T-helper 1 cell treated with Interleukin-12 subunit alpha and Interleukin-12 subunit beta and Interleukin-4 antibody, amounts not matched to agents 30 ng/mL and 1 ng/mL, for 36 hours (primary cell): ENCODE measurements at regions not wholly inside any gene's neighbourhood (a gene's known extent, or its start where the extent isn't known, plus 50 kb on each side); places are given as distances from the start of the nearest gene placed in this dataset.

ENCODE experiments used
- intact Hi-C: fragments of 100-400 bp; cut with micrococcal nuclease; formaldehyde crosslinking; loops from one replicate; pipeline ENCODE4 v1.15.1; 2024

DNA sequence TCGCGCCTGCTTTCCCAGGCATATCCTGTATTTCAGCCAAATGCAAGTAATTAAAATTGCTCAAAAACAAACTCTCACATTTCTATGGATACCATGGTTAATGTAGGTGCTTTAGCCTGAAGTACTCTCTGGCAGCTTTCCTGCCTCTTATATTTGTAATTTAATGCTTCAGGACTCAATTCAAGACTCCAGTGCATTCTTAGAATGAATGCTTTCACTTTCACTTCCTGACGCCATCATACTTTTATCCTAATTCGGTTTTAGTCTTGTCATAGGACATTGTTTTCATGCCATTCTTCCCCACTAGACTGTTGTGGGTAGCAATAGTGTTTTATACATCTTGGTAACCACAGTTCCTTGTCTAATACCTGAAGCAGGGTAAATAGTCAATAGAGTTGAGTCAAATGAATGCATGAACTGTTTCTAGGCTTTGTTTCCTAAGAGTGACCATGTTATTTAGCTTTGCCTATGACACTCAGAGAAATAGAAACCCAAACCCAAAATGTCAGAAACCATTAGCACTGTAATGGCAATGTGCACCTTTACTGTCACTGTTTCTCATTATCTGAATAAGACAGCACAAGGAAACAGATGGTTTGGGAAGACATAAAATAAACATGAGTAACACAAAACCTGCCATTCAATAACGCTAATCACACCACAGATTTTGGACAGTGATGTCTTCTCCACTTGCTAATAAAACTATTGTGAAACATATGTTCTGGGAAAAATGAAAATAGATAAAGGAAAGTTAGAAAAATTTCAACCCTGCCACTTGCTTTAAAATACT is 705.5 kb downstream of the CDH11 start:
- intact Hi-C loops, result no loop called here

DNA sequence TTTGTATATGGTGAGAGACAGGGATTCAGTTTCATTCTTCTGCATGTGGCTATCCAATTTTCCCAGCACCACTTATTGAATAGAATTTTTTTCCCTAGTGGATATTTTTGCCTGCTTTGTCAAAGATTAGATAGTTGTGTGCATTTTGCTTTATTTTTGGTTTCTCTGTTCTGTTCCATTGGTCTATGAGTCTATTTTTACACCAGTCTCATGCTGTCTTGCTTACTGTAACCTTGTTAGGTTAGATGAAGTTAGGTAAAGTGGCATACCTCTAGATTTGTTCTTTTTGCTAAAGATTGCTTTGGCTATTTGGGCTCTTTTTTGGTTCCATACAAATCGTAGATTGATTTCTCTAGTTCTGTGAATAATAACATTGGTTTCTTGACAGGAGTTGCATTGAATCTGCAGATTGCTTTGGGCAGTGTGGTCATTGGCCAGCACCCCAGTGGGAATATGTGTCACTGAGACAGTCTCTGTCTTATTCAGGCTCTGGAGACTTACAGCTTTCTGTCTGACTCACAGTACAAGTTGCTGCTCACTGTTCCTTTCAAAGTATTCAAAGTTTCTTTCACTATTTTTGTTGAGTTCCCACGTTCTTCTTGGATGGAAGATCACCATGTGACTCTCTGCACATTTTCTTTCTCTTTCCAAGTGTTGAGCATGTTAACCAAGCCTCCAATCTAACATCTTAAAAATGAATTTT is 709.1 kb downstream of the CDH11 start:
- intact Hi-C loops, result no loop called here

GRCh38 chr16:64410306-64410705 is 711.6 kb downstream of the CDH11 start:
- intact Hi-C loops, result no loop called here

- intact Hi-C loops, result no loop called here
Measured at GRCh38 chr16:64409783-64410210, 712.1 kb downstream of the CDH11 start.

GRCh38 chr16:64408699-64409098 is 713.2 kb downstream of the CDH11 start:
- intact Hi-C loops, result no loop called here

- intact Hi-C loops, result no loop called here
Measured at GRCh38 chr16:64406770-64407181, 715.1 kb downstream of the CDH11 start.

GRCh38 chr16:64403352-64403751 is 718.5 kb downstream of the CDH11 start:
- intact Hi-C loops, result no loop called here

DNA sequence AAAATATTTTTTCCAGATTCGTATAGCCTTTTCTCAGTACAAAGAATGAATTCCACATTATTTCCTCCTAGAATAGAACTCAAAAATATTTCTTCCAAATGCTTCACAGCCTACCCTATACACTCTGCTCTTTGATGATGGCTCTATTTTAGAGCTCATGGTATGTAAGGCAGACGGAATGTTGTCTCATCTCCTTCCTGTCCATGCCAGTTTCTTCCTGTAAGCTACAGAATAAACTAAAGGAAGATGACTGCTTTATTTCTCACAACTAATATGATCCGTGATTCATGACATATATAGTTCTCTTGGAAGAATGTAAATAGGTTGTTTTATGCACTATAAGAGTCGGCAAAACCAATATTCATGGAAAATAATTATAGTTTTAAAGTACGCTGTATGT is 723.1 kb downstream of the CDH11 start:
- intact Hi-C loops, result no loop called here

GRCh38 chr16:64397945-64398508 is 723.8 kb downstream of the CDH11 start:
- intact Hi-C loops, result no loop called here

DNA sequence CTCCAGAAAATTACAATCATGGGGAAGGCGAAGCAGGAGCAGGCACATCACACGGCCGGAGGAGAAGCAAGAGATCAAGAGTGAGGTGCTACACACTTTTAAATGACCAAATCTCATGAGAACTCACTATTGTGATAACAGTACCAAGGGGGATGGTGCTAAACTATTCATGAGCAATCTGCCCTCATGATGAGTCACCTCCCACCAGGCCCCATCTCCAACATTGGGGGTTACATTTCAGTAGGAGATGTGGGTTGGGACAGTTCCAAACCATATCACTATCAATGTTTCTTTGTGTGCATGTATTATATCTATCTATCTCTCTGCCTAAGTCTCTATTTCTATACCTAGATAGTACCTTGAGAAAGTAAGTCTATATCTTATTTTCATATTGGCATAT is 724.8 kb downstream of the CDH11 start:
- intact Hi-C loops, result no loop called here

GRCh38 chr16:64394061-64394460 is 727.8 kb downstream of the CDH11 start:
- intact Hi-C loops, result no loop called here

DNA sequence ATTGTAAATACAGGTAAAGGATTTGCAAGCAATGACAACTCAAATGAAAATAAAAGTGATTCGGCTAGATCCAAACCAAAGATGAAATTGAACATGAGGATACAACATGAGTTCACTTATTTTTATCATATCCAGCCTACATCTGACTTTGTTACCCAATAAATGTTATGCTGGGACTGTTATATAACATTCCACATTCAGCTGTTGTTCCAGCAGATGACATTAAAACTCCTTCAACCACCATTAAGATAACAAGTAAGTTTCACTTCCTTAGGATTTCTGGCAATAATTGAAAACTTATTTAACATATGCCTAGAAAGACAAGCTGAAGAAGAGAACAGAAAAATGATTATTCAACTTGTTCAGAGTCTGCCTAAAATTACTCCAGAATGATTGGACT is 729.4 kb downstream of the CDH11 start:
- intact Hi-C loops, result no loop called here

DNA sequence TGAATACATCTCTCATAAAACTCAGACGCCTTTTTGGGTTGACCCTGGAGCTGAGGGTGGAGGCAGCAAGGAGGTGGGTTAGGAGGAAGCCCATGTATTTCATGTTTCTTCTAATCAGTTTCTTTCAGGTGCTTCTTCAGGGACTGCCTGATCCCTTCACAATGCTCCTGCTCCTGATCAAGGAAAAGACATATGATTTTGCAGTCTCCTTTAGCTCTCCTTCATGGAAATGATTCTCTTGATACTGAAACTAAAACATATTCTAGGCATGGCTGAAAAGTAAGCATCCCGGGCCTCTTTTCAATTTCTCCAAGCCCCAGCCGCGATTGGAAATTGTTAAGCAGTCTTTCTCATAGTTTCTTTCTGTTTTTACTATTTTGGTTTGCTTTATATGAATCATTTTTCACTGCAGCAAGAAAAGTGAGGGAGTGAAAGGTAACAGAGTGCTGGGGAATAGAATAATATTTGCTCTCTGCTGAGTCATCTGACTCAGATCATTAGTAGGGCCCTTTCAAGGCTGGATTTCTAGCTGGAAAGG is 730.7 kb downstream of the CDH11 start:
- intact Hi-C loops, result no loop called here

DNA sequence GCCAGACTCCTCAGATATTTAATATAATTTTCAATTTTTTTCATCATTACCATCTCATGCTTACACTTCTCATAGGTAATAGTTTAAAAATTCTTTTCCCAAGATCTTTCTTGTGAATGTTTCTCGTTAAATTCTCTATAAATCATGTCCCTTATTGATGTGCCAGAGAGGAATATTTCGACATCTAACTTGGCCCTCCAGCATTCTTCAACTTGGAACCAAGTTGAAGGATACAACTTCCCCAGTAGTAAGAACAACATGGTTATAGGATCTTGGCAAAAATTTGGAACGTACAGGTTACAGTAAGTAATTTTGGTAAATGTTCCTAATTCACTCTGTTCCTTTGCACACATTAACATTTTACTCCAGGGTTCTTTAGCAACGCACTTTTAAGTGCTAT is 731.8 kb downstream of the CDH11 start:
- intact Hi-C loops, result no loop called here

DNA sequence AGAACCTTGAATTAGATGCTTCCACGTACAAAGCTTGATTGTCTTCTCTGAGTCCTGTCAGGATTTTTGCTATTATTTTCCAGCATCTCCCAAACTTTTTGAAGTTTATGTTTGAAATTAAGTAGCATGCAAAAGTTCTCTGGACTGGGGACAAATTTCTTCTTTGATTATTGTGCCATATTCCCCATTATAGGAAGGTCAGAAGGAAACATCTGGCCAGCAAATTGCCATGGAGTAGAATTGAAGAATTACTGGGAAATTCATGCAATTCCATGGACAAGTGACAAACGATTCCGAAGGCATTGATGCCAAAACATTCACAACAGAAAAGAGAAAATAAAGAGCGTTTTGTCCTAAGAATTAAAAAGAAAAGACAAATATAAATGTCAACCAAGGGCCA is 737.2 kb downstream of the CDH11 start:
- intact Hi-C loops, result no loop called here

DNA sequence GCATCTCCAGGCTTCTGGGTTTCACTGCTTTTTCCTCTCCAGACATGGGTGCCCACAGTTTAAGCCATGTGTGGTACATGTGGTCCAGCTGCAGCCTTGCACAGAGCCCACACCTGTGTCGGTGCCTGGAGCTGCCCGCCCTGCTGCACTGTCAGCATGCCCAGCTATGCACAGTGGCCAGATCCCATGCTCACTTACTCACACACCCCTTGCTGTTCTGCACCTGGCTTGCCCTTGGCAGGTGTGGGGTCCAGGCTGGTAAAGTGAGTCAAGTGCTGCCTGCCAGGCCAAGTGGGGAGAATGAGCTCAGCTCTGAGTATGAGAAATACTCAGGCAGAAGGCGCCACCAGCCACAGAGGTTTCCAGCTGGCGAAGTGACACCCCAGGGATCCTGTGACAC is 739.9 kb downstream of the CDH11 start:
- intact Hi-C loops, result no loop called here

DNA sequence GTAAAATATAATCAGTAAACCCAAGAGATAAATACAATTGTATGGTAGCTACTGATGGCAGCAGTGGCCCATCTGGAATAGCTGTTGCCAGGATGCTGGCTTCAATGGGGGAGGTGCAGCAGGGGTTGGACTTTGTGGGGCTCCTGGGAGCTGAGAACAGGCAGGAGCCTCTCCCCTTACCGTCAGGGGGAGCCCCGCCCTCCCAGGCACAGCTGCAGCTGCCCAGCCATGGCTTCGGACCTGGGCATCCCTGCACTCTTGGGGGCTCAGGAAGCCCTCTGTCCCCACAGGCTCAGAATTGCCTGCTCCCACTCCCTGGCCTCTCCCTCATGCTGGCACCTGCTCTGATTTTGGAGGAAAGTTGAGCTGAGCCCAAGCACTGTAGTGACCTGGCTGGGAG is 741.1 kb downstream of the CDH11 start:
- intact Hi-C loops, result no loop called here

- intact Hi-C loops, result no loop called here
Measured at GRCh38 chr16:64375391-64375980, 746.4 kb downstream of the CDH11 start.

DNA sequence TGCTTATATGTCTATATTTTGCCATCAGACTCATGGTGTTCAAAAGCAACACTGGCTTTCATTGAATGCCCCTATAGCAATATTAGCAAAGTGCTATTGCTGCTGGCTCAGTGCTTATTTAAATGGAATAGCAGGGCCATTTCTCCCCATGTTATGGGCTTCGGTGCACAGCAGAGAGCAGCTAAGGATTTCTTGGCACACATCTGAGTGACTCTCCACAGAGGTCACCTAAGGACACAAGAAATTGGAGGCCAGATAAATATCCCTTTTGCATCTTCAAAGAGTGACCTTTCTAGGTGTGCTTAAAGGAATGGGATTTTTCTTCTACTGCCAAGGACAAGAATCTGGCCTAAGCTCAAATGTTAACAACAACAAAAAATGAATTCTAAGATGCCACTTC is 751.8 kb downstream of the CDH11 start:
- intact Hi-C loops, result no loop called here

GRCh38 chr16:64365448-64365931 is 756.4 kb downstream of the CDH11 start:
- intact Hi-C loops, result no loop called here

GRCh38 chr16:64364894-64365293 is 757.0 kb downstream of the CDH11 start:
- intact Hi-C loops, result no loop called here

DNA sequence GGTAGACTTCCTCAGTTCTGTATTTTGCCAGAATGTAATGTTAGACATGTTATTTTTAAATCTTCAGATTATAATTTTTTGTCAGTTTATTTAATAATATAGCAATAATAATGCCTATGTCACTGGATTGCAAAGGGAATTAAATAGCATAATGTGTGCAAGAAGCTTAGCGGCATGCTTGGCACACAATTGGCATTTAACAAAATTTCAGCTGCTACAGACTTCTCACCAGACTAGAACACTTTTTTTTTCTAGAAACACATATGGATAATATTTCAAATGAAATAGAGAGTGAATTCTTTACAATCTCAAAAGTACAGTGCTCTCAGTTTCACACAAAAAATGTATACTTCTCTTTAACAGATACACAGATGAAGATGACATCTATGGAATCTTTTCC is 757.4 kb downstream of the CDH11 start:
- intact Hi-C loops, result no loop called here
